NCI-H2029 treated with DMSO at 0.1 percent for 48 hours (cell line): ENCODE measurements at regions not wholly inside any gene's neighbourhood (a gene's known extent, or its start where the extent isn't known, plus 50 kb on each side); places are given as distances from the start of the nearest gene placed in this dataset.
"Not testable (repeated sequence)": the region's sequence is repeated elsewhere in the genome, so short reads cannot be mapped to it uniquely, and the experiment has no call there.

Source experiments
- DNase-seq: peaks from one replicate; lab custom pipeline; 2025; lab: John Stamatoyannopoulos, UW

DNA sequence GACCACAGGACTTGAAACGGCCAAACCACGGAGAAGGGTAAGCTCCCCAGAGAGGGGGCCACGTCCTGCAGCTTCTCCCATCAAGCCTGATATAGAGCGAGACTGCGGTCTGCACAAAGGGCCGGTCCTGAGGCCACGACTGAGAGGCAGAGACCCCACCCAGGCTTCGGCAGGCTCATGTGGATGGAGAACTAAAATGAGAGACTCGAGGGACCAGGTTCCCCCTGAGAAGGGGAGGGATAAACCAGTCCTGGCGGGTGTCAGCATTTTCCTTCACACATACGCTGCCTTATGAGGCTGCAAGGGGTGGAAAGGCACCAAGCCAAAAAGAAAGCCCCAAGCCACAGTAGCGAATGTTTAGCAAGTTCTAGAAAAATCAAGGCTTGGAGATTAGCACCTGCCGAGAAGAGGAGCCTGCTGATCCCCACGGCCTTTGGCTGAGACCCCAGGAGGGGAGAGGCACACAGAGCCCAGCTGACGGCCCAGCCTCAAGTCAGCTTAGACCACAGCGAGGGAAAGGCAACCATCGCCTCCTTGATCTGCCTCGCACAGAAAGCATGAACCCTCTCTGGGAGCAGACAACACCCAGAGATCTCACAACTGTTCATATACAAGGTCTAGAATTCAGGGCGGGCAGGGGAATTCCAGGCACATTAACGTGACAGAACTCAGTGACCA, 92.6 kb upstream of the RNF32 start:
- DNase-seq: no peak

DNA sequence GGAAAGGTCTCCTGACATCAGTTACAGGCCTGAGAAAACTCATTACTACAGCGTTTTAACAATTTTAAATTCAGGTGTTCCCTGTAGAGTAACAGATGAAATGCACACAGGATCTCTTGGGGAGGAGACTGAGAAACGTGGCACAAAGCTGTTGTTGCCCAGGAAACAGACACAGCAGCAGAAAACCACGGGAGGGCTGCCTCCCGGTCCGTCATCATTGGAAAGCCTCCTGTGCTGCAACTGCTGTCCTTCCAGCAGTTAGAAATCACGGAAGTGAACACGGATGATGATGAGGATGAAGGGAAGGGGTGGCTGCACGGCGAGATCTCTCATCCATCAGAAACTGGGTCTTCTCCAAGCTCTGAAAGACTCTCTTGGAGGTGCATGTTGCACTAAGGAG, 94.6 kb upstream of the RNF32 start:
- no peak for DNase-seq

DNA sequence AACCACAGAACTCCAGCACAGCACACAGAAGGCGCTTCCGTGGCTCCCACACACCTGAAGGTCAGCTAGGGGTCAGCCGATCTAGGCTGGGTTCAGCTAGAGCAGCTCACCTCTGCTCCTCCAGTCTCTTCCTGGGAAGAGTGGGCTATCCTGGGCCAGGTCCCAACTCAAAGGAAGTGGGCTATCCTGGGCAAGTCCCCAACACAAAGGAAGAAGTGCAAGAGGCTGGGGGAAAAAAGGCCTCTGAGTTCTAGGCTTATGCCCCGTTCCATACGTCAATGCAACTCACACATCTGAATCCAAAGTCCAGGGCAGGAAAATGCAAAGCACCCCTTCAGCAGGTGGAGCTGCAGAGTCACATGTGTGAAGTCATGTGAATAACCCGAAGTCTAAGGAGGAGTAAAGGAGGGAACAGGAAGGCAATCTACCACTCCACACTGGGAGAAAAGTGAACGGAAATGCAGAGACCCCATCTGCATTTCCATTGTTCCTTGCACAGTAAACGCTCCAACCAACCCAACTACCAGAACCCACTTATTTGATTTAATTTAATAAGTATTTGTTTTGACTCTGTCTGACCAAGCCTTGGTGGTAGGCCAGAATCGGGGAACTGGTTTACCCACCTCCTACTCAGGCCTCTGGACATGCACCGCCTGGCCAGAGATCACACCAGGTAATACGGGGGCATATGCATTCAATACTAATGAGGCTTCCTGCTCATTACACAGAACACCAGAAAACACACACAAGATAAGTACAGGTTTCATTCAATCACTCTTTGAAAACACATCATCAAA, 95.5 kb upstream of the RNF32 start:
- DNase-seq: no peak

DNA sequence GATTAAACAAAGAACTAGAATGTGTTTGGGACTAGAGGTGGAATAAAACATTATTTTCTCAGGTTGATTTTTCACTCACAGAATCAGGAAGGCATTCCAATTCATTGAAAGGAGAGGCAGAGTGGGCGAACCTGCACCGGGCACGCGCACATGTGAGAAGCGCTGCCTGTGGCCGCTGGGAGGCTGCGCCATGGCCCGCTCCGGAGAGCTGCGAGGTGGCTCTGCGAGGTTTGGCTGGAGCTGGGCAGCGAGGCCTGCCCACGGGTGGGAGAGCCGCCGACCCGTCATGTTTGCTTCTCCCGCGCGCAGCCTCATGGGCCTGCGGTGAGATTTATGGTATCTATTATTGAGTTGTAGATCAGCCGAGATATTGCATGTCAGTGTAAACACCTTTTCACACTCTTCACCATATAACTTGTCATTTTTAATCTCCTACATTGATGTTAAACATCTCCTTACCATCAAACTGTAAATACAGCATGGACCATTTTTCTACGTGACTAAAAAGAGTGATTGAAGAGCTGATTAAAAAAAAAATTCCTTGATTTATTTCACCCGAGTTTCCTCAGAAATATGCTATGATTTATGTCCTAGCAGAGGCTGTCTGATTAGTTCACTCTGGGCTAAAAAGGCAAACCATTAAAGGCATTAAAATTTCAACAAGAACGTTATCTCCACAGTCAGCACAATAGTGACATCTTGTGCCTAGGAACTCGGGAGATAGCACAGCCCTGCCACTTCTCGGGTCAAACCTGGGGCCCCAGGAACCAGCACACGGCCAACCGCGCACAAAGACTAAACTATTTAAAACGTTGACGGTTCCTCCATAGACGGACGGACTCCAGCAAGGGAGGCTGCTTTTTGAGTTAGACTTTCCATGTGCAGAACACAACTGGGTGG, 96.6 kb upstream of the RNF32 start:
- no peak for DNase-seq

DNA sequence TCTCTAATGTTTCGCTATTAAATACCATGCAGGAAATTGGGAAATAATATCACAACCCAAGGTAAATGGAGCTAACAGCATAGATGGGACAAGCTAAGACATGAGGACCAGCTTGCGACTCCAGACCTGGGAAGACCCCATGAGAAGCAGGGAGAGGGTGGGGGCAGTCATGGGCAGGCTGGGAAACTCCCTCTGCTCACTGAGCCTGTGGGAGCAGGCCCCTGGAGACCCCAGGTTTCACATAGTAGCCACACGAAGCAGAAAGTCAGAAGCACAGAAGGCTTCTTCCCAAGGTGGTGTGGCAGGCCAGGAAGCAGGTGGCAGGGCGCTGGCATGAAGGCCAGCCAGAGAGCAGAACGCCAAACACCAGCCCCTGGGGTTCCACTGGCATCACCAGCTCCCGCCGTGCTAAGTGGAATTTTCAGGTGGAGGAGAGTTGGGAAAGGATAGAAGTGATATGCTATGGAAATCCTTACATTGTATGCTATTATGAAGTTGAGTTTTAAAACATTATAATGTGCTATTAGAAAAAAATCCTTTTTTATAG, 99.9 kb upstream of the RNF32 start:
- DNase-seq: no peak

DNA sequence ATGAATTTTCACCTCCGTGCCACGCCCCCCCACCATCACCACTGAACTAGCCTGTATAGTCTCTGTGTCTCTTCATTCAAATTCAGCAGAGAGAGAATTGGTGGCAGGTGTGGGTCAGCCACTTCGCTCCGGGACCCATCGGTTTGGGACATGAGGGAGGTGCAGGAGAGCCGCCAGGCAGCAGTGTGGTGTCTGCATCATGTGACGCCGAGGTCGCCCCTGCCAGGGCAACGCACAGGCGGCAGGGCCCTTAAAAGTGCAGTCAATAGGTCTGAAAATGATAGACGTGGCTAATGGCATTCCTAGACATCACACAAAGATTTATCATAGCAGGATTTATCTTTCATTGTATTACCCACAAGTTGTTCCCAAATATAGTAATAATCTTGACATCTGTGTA, 100.6 kb upstream of the RNF32 start:
- no peak for DNase-seq

DNA sequence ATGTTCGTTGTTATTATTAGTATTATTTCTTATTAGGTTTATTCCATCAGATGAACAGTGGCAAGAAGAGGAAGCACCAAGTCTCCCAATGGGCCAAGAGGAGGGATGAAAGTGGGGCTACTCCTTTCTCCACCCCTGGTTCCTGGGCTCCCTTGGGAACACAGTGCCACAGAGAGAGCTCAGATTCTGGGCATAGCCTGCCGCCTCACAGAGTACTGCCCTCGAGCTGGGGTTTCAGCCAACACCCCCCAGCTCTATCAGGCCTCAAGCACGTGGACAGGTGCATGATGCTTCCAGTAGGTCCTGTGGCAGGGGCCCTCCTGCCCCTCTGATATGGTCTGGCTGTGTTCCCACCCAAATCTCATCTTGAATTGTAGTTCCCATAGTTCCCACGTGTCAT, 103.6 kb upstream of the RNF32 start:
- no peak for DNase-seq

DNA sequence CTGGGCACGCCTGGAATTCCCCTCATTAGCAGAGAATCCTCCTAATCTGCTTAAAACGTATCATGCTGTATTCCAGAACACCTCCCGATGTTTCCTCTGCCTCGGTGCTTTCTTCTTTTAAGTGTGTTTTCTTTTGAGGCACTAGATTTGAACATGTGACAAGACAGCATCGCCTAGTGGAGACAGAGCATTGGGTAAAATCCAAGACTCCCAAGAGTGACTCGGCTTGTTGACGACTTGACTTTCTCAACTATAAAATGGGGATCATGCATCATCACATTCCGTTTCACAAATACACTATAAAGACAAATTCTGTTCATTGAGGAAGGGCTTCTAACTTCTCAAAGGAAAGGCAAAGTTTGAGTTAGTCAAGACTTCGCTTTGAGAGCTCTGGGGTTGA, 105.6 kb upstream of the RNF32 start:
- no peak for DNase-seq

DNA sequence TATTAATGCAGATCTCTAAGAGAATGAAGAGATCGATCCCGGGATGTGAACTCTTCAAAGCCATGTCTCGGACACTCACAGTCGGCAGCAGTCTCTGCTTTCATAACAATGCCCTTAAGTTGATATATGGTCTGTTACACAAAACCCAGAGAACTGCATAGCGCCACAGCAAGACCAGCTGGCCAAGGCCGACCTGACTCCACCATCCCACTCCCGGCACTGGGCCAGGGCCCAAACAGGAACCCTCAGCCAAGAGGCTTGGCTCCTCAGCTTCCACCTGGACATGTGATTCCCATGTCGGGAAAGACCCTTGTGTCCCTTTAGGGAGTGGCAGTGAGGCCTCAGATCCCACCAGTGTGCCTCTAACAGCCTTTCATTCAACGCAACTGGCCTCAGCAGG, 106.6 kb upstream of the RNF32 start:
- no peak for DNase-seq

DNA sequence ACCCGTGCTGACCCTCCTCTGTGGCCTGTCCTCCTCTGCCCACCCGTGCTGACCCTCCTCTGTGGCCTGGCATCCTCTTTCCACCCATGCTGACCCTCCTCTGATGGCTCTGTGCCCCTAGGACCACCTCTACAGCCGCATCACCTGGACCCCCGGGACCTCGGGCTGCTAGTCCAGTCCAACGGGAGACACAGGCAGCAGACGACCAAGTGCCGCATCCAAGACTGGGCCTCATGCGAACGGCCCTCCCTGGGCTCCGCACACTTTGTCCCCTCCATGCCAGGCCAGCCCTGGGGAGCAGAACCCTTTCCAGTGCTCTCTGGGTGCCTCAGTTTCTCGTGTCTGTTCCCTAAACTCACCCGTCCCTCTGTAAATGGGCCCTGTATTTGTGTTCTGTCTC, 107.2 kb upstream of the RNF32 start:
- DNase-seq: no peak

DNA sequence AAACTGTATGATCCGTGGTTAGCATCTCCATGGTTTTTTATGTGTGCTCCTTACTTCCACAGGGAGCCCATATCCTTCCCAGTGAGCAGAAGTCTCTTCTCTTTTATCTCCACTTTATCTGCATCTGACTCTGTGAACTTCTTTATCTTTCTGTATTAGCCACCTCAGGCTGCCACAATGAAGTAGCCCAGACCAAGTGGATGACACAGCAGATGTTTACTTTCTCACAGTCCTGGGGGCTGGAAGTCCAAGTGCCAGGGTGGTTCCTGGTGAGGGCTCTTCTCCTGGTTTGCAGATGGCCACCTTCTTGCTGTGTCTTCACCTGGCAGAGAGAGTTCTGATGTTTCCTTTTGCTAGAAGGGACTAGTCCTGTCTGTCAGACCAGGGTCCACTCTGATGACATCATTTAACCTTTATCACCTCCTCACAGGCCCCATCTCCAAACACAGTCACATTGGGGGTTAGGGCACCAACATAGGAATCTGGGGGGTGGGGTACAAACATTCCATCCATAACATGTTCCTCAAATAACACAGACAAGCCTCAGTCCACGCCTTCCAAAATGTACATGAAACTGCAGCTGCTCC, 108.5 kb upstream of the RNF32 start:
- DNase-seq: no peak

DNA sequence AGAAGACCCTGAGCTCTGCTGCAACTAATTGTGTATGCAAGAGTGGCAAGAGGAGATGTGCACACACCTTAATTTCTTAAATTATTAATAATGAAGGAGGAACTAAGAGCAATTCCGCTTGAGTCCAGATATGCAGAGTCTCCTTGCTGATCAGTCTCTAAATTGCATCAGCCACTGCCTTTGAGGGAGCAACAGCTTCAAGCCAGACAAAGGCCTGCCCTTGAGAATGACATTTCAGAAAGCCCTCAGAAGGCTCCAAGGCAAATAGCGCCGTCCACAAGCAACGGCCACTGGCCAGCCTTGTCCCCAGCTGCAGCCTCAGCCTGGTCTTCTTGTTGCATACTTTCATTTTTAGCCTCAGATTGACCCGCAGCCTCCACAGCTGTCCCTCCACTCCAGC, 110.6 kb upstream of the RNF32 start:
- DNase-seq: no peak

DNA sequence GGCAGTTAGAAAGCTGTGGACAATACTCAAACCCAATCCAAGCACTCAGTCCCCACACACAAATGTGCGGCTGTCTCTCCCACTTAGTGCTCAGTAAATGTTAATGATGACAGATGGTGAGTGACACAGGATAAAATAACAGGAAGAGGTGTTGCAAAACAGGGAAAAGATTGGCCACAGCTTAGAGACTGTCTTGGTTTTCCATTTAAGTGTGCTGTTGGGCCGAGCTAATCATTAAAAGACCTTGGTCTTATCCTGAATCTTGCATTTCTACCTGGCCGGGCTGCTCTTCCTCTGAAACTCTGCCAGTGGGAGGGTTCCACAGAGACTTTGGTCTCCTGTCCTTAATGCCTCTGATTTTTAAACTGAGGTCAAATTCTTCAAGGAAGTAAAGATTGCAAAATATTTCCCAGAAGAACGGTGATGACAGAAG, 113.1 kb upstream of the RNF32 start:
- DNase-seq: no peak

DNA sequence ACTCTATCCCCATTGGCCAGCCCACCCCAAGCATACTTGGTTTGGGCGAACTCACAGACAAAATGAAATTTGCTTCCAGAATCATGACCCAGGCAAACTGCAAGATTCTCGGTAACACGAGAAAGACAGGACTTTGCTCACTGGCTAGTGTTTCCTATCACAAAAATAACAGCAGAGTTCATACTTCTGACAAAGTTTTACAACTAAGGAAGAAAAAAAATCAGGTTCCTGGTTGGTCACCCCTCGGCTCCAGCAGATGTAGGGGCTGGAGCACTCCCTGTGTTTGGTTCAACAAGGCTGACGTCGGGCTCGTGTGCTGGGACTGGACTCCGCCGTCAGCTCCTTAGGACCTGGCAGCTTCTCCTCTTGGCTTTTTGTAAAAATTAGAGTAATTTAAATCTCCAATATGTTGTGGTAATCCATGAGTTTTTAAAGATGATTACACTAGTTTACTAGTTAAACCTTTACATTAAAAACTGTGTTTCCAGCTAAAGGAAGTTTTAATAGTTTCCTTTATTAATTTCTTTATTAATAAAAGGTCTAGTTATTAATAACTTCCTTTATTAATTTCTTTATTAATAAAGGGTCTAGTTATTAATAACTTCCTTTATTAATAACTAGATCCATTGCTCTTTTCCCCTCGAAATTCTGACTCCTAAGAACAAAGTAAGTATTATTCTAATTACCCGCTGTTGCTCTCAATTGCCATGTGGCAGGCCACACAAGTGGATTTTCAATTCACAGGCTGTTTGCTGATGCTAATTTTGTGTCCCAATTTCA, 115.6 kb upstream of the RNF32 start:
- DNase-seq: no peak

DNA sequence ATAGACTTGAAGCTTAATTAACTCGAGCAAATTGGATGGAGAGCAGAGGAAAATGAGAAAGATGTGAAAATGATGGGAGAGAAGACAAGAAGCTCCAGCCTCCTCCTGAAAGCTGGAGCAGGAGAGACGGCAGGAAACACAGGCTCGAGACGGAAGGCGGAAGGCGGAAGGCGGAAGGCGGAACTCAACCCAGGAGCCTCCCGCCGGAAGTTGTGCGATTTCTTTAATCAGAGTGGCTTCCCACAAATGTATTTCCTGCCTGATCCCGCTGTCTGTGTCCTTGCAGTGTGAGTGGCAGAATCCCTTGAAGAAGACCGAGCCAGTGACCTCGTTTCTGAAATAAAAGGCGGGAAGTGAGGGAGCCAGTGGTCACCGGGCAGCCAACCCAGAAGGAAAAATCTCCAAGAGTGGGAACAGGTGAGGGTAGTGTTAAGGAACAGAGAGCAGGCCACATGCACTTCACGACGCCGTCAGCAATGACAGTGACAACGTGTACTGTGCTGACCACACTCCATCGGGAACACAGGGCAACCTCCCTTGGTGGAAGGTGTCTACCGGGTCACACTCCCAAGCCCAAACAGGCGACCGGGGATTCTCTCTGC, 117.0 kb upstream of the RNF32 start:
- DNase-seq: no peak

DNA sequence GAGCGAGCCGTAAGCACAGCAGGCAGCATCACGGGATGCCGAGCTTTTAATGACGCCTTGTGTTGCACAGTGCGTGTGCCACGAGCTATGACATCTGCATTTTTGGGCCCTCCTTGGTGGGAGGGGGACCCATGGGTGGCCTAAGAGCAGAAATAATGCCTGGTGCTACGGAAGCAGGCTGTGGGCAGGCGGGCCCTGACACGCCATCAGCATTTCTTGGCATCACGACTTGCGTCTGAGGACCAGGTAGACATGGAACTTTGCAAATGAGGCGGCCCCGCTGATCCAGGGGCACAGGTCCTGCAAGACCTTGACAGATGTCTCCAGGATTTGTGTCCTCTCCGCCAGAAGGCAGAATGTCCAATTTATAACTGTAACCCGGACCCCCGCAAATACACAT, 117.8 kb upstream of the RNF32 start:
- DNase-seq: no peak

DNA sequence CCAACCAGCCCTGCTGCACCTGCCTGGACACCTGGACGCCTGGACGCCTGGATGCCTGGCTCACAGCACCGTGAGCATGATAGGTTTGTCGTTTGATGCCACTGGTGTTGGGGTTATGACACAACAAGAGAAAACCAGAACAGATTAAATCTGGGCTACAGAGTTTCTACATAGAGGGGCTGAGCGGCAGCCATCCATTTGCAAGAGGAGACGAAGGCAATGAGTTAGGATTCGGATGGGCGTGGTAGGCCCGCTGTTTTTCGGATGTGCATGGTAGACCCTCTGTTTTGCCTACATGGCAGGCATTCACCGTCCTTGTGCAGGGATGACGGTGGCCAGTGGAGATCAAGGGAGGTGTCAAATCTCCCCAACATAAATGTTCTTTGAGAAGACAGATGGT, 121.5 kb upstream of the RNF32 start:
- no peak for DNase-seq

DNA sequence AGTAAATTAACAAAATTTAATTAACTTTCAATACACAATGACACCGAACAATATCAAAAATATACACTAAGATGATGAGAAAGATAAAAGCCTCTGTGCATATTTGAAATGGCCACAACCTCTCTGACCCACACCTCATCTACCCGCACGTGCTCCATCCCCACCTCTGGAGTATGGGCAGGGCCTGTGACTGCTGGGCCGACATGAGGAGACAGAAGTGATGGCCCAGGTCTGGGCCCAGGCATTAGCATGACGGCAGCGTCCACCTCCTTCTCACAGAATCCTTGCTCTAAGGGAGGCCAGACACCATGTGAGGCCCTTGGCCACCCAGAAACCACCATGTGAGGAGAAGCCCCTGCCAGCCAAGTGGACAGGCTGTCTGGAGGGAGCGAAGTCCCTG, 122.1 kb upstream of the RNF32 start:
- DNase-seq: no peak

DNA sequence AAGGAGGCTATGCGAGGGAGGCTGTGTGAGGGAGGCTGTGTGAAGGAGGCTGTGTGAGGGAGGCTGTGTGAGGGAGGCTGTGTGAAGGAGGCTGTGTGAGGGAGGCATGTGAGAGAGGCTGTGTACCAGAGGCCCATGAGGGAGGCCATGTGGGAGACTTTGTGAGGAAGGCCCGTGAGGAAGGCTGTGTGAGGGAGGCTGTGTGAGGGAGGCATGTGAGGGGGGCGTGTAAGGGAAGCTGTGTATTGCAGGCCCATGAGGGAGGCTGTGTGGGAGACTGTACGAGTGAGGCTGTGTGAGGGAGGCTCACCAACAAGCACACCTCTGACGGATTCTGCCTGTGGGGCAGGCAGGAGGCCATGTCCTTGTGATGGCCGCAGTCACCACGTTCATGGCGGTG, 122.7 kb upstream of the RNF32 start:
- DNase-seq: not testable (repeated sequence)

DNA sequence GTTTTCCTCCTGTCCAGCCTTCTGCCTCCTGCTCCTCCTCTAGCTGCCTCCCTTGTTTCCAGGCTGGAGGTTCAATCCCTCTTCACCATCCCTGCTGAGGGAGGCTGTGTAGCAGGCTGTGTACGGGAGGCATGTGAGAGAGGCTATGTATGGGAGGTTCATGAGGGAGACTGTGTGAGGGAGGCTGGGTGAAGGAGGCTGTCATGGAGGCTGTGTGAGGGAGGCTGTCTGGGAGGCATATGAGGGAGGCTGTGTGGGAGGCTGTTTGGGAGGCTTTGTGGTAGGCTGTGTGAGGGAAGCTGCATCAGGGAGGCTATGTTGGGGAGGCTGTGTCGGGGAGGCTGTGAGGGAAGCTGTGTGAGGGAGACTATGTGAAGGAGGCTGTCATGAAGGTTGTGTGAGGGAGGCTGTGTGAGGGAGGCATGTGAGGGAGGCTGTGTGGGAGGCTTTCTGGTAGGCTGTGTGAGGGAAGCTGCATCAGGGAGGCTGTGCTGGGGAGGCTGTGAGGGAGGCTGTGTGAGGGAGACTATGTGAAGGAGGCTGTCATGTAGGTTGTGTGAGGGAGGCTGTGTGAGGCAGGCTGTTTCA, 123.7 kb upstream of the RNF32 start:
- DNase-seq: no peak
